GM19238 (cell line): ENCODE measurements at regions not wholly inside any gene's neighbourhood (a gene's known extent, or its start where the extent isn't known, plus 50 kb on each side); places are given as distances from the start of the nearest gene placed in this dataset.
A peak's percentile ranks its signal among the peaks of the same experiment; 100 is the strongest.
"Not testable (repeated sequence)": the region's sequence is repeated elsewhere in the genome, so short reads cannot be mapped to it uniquely, and the experiment has no call there.

ENCODE experiments used
- DNase-seq: peaks from one replicate; pipeline ENCODE4 v3.0.0; 2011; ENCODE audit warnings: low spot score; ENCODE audit not compliant: insufficient read length

GRCh38 chr9:124164811-124165210 is 92.9 kb upstream of the NEK6 start:
- DNase-seq = no peak

GRCh38 chr9:124174433-124174832 is 83.3 kb upstream of the NEK6 start:
- no peak for DNase-seq

GRCh38 chr9:124177522-124177921 is 80.2 kb upstream of the NEK6 start:
- DNase-seq = not testable (repeated sequence)

- DNase-seq = no peak
These were observed 78.3 kb upstream of the NEK6 start for GRCh38 chr9:124179196-124180071.

- DNase-seq = no peak
These were observed 77.2 kb upstream of the NEK6 start for GRCh38 chr9:124180557-124180956.

- no peak for DNase-seq
These were observed 75.0 kb upstream of the NEK6 start for GRCh38 chr9:124182741-124183140.

- DNase-seq = no peak
These were observed 74.0 kb upstream of the NEK6 start for GRCh38 chr9:124183772-124184171.

- DNase-seq = no peak
These were observed 72.3 kb upstream of the NEK6 start for GRCh38 chr9:124185413-124185812.

- DNase-seq = no peak
These were observed 70.4 kb upstream of the NEK6 start for GRCh38 chr9:124187311-124187710.

- no peak for DNase-seq
These were observed 69.2 kb upstream of the NEK6 start for GRCh38 chr9:124188331-124189110.

- no peak for DNase-seq
These were observed 67.0 kb upstream of the NEK6 start for GRCh38 chr9:124190761-124191160.

GRCh38 chr9:124191691-124192395 is 65.9 kb upstream of the NEK6 start:
- DNase-seq = no peak

- DNase-seq = no peak
These were observed 61.0 kb upstream of the NEK6 start for GRCh38 chr9:124196814-124197176.

GRCh38 chr9:124197177-124198095 is 60.3 kb upstream of the NEK6 start:
- DNase-seq = no peak

- DNase-seq = no peak
These were observed 59.4 kb upstream of the NEK6 start for GRCh38 chr9:124198331-124198730.

- DNase-seq = no peak
These were observed 58.8 kb upstream of the NEK6 start for GRCh38 chr9:124198948-124199347.

- no peak for DNase-seq
These were observed 58.3 kb upstream of the NEK6 start for GRCh38 chr9:124199474-124199873.

- DNase-seq = peak; percentile 70
These were observed 55.2 kb upstream of the NEK6 start for GRCh38 chr9:124202447-124202971.

GRCh38 chr9:124205686-124206352 is 51.9 kb upstream of the NEK6 start:
- no peak for DNase-seq

GRCh38 chr9:124206391-124206790 is 51.4 kb upstream of the NEK6 start:
- no peak for DNase-seq
